Keratinocyte (primary cell): ENCODE measurements at regions not wholly inside any gene's neighbourhood (a gene's known extent, or its start where the extent isn't known, plus 50 kb on each side); places are given as distances from the start of the nearest gene placed in this dataset.

Experiments used
- DNase-seq: peaks from one replicate; pipeline ENCODE4 v3.0.0-alpha.2; 2011; ENCODE audit warnings: low read depth, missing footprints, low spot score
- FAIRE-seq: peaks from 2 replicates; lab custom pipeline; 2011; peaks lifted over from hg19 to GRCh38; lab: Jason Lieb, UNC
- H2AFZ ChIP-seq: 2 replicates; pipeline ENCODE4 v1.6.0; 2012; ENCODE audit warnings: low read length, control low read depth, inconsistent platforms; ENCODE audit not compliant: control insufficient read depth
- H3K27ac ChIP-seq: 2 replicates; pipeline ENCODE4 v1.5.1; 2011; ENCODE audit warnings: low read length; ENCODE audit not compliant: control insufficient read depth, insufficient read depth
- H3K27me3 ChIP-seq: 3 replicates; pipeline ENCODE4 v1.6.0; 2011; ENCODE audit warnings: low read length; ENCODE audit not compliant: control insufficient read depth, insufficient read depth; ENCODE audit errors: extremely low read depth
- H3K36me3 ChIP-seq, 2 experiments: 2 replicates in 1 of 2; 3 replicates in 1 of 2; pipeline ENCODE4 v1.5.1; 2011; ENCODE audit warnings: low read length in 2 of 2, mild to moderate bottlenecking in 1 of 2; ENCODE audit not compliant: control insufficient read depth in 2 of 2, insufficient read depth in 2 of 2; ENCODE audit errors: extremely low read depth in 1 of 2
- H3K4me1 ChIP-seq: 3 replicates; pipeline ENCODE4 v1.5.1; 2011; ENCODE audit warnings: low read length; ENCODE audit not compliant: control insufficient read depth, insufficient read depth; ENCODE audit errors: extremely low read depth
- H3K4me2 ChIP-seq: 3 replicates; pipeline ENCODE4 v1.6.0; 2011; ENCODE audit warnings: low read depth, low read length; ENCODE audit not compliant: control insufficient read depth, insufficient read depth; ENCODE audit errors: extremely low read depth
- H3K4me3 ChIP-seq, 3 experiments: fragments of 200-600 bp in 1 of 3; sonication (generic) in 1 of 3; 2 replicates in 2 of 3; 3 replicates in 1 of 3; pipeline ENCODE4 v1.5.1; 2011 to 2016; ENCODE audit warnings: low read length in 3 of 3, mild to moderate bottlenecking in 3 of 3, control low read depth in 2 of 3, inconsistent platforms in 1 of 3, low read depth in 1 of 3, mixed read lengths in 1 of 3, mixed run types in 1 of 3, moderate library complexity in 1 of 3; ENCODE audit not compliant: control insufficient read depth in 2 of 3, insufficient read depth in 2 of 3; ENCODE audit errors: extremely low read depth in 1 of 3
- H3K79me2 ChIP-seq: 2 replicates; pipeline ENCODE4 v1.6.0; 2012; ENCODE audit warnings: low read length; ENCODE audit not compliant: control insufficient read depth, insufficient read depth
- H3K9ac ChIP-seq: 3 replicates; pipeline ENCODE4 v1.6.0; 2011; ENCODE audit warnings: low read length; ENCODE audit not compliant: control insufficient read depth, insufficient read depth; ENCODE audit errors: extremely low read depth
- H3K9me1 ChIP-seq: 3 replicates; pipeline ENCODE4 v1.6.0; 2011; ENCODE audit warnings: low read length; ENCODE audit not compliant: control insufficient read depth, insufficient read depth; ENCODE audit errors: extremely low read depth
- H3K9me3 ChIP-seq: 2 replicates; pipeline ENCODE4 v1.5.1; 2012; ENCODE audit warnings: low read depth, low read length; ENCODE audit not compliant: control insufficient read depth
- H4K20me1 ChIP-seq: 3 replicates; pipeline ENCODE4 v1.6.0; 2011; ENCODE audit warnings: low read length; ENCODE audit not compliant: control insufficient read depth, insufficient read depth; ENCODE audit errors: extremely low read depth
- EZH2 ChIP-seq: IDR thresholded peaks from one replicate; pipeline ENCODE4 v1.6.1; 2012; ENCODE audit warnings: inconsistent platforms, mild to moderate bottlenecking, low read length, moderate library complexity
- dilution Hi-C: fragments of 300-500 bp; cut with MboI; formaldehyde crosslinking; loops from one replicate; pipeline ENCODE4 v1.7.0; 2020; ENCODE audit warnings: low sequenced_read_pairs; ENCODE audit not compliant: extremely low pct_ligation_motif_present
- TF ChIP-seq, protein P1 (sequence below), 3 experiments: IDR thresholded peaks in 1 of 3; conservative IDR thresholded peaks in 1 of 3; optimal IDR thresholded peaks in 1 of 3; 2 replicates in 2 of 3; 3 replicates in 1 of 3; pipeline versions ENCODE3 to v1.5.1; 2011; ENCODE audit warnings: low read length in 3 of 3, mild to moderate bottlenecking in 3 of 3, moderate library complexity in 2 of 3, control low read depth in 1 of 3, inconsistent platforms in 1 of 3; ENCODE audit not compliant: insufficient read depth in 2 of 3; ENCODE audit errors: extremely low read depth in 1 of 3

DNA sequence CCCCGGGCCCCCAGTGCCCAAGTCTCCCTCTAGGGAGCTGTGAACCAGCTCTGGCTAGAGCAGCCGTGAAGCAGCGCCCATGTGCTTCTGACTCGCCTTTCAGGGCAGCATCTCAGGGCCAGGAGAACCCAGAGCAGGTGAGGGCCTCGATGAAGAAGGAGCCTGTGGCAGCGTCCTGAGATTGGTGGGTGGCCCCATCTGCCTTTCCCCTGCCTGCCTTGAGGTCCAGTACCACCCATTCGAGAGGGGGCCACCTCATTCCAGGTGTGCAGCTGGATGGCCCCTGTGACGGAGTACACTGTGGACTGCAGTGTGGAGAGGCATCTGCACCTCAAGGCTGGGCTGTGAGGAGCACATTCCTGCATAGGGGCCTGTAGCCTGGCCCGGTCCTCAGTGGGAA, 167.3 kb upstream of the ZNF267 start:
- FAIRE-seq (no peak), DNase-seq (no peak)
- Histone ChIP-seq H3K9me1 (peaks cover 2% of the 10 kb centered on the region), H3K4me1 (no peaks in the 10 kb centered on the region), H3K27ac (no peak overlapping the region), H3K79me2 (peaks cover 19% of the 10 kb centered on the region), H3K4me3 (no peak overlapping the region), H3K36me3 (peaks cover 53 to 57% of the 10 kb centered on the region in 2 experiments), H3K9ac (no peak overlapping the region), H3K27me3 (no peaks in the 10 kb centered on the region), H3K9me3 (no peaks in the 10 kb centered on the region), H2AFZ (no peak overlapping the region), H3K4me2 (no peak overlapping the region), H4K20me1 (no peaks in the 10 kb centered on the region)
- TF ChIP-seq, protein P1, sequence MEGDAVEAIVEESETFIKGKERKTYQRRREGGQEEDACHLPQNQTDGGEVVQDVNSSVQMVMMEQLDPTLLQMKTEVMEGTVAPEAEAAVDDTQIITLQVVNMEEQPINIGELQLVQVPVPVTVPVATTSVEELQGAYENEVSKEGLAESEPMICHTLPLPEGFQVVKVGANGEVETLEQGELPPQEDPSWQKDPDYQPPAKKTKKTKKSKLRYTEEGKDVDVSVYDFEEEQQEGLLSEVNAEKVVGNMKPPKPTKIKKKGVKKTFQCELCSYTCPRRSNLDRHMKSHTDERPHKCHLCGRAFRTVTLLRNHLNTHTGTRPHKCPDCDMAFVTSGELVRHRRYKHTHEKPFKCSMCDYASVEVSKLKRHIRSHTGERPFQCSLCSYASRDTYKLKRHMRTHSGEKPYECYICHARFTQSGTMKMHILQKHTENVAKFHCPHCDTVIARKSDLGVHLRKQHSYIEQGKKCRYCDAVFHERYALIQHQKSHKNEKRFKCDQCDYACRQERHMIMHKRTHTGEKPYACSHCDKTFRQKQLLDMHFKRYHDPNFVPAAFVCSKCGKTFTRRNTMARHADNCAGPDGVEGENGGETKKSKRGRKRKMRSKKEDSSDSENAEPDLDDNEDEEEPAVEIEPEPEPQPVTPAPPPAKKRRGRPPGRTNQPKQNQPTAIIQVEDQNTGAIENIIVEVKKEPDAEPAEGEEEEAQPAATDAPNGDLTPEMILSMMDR (optimal IDR thresholded peaks at IDR 0.05 in 1 of 3, IDR thresholded peaks at IDR 0.05 in 1 of 3, conservative IDR thresholded peaks at IDR 0.05 in 1 of 3; ENCODE audit: extremely low read depth in 1 of 3, insufficient read depth in 2 of 3, low read length in 3 of 3) = no peak
- no peak for TF ChIP-seq EZH2
- dilution Hi-C loops = no loop called here

DNA sequence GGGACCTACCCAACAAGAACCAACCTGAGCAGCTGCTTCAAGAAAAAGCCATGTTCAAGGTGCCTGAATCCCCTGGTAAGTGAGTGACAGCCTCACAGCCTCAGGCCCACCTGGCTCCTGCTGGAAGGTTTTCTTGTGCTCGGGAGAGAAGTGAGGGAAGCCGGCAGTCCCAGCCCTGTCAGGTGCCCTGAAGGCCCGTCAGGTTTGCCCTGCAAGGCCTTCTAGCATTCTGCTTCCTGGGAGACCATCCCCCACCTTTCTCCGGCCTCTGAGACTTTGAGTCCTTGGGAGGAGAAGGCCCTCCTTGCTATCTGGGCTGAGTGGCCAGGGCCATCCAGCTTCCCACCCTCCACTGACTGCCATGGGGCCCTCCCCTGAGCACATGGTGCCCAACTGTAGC, 166.7 kb upstream of the ZNF267 start:
- DNase-seq (no peak), FAIRE-seq (no peak)
- no peak for TF ChIP-seq EZH2
- TF ChIP-seq, protein P1 (optimal IDR thresholded peaks at IDR 0.05 in 1 of 3, IDR thresholded peaks at IDR 0.05 in 1 of 3, conservative IDR thresholded peaks at IDR 0.05 in 1 of 3; ENCODE audit: extremely low read depth in 1 of 3, insufficient read depth in 2 of 3, low read length in 3 of 3) = no peak
- H3K27me3 ChIP-seq = no peaks in the 10 kb centered on the region
- dilution Hi-C loops = no loop called here
- H3K4me2 ChIP-seq = no peak overlapping the region
- H3K27ac ChIP-seq = no peak overlapping the region
- H3K9me1 ChIP-seq = peaks cover 2% of the 10 kb centered on the region
- H3K4me3 ChIP-seq = no peak overlapping the region
- H3K4me1 ChIP-seq = no peaks in the 10 kb centered on the region
- H2AFZ ChIP-seq = no peak overlapping the region
- peaks cover 13% of the 10 kb centered on the region for H3K79me2 ChIP-seq
- no peaks in the 10 kb centered on the region for H3K9me3 ChIP-seq
- peaks cover 53 to 57% of the 10 kb centered on the region in 2 experiments for H3K36me3 ChIP-seq
- no peaks in the 10 kb centered on the region for H4K20me1 ChIP-seq
- H3K9ac ChIP-seq = no peak overlapping the region
